GM21526 (cell line): ENCODE measurements at regions not wholly inside any gene's neighbourhood (a gene's known extent, or its start where the extent isn't known, plus 50 kb on each side); places are given as distances from the start of the nearest gene placed in this dataset.
A peak's percentile ranks its signal among the peaks of the same experiment; 100 is the strongest.
"Not testable (repeated sequence)": the region's sequence is repeated elsewhere in the genome, so short reads cannot be mapped to it uniquely, and the experiment has no call there.

Experiments used
- ATAC-seq: cut with Tn5 transposase; IDR thresholded peaks from one replicate; pipeline ENCODE4 v1.9.1; 2021; ENCODE audit warnings: moderate library complexity; ENCODE audit not compliant: unreplicated experiment, low FRiP score

- not testable (repeated sequence) for ATAC-seq
Measured at GRCh38 chr4:9604031-9604892, 160.0 kb downstream of the DEFB131A start.

- not testable (repeated sequence) for ATAC-seq
Measured at GRCh38 chr4:9604893-9605190, 160.6 kb downstream of the DEFB131A start.

- no peak for ATAC-seq
Measured at GRCh38 chr4:9608300-9608699, 164.1 kb downstream of the DEFB131A start.

- not testable (repeated sequence) for ATAC-seq
Measured at GRCh38 chr4:9610321-9610720, 166.1 kb downstream of the DEFB131A start.

GRCh38 chr4:9611101-9611500 lies 166.9 kb downstream of the DEFB131A start:
- ATAC-seq, result no peak

- not testable (repeated sequence) for ATAC-seq
Measured at GRCh38 chr4:9636411-9636810, 145.0 kb upstream of the DRD5 start.

GRCh38 chr4:9659678-9660077 lies 121.8 kb upstream of the DRD5 start:
- not testable (repeated sequence) for ATAC-seq

GRCh38 chr4:9660955-9661354 lies 120.5 kb upstream of the DRD5 start:
- not testable (repeated sequence) for ATAC-seq

GRCh38 chr4:9670725-9671124 lies 110.7 kb upstream of the DRD5 start:
- ATAC-seq, result not testable (repeated sequence)

- not testable (repeated sequence) for ATAC-seq
Measured at GRCh38 chr4:9677357-9677756, 104.1 kb upstream of the DRD5 start.

- ATAC-seq, result no peak
Measured at GRCh38 chr4:9679704-9680478, 101.5 kb upstream of the DRD5 start.

- not testable (repeated sequence) for ATAC-seq
Measured at GRCh38 chr4:9683174-9683573, 98.3 kb upstream of the DRD5 start.

GRCh38 chr4:9685016-9685415 lies 96.4 kb upstream of the DRD5 start:
- not testable (repeated sequence) for ATAC-seq

- ATAC-seq, result no peak
Measured at GRCh38 chr4:9685692-9686091, 95.7 kb upstream of the DRD5 start.

GRCh38 chr4:9690636-9691237 lies 90.7 kb upstream of the DRD5 start:
- ATAC-seq, result not testable (repeated sequence)

- ATAC-seq, result peak; percentile 100
Measured at GRCh38 chr4:9691238-9692065, 90.0 kb upstream of the DRD5 start.

GRCh38 chr4:9692791-9693491 lies 88.5 kb upstream of the DRD5 start:
- ATAC-seq, result not testable (repeated sequence)

GRCh38 chr4:9694403-9694802 lies 87.0 kb upstream of the DRD5 start:
- ATAC-seq, result not testable (repeated sequence)

GRCh38 chr4:9695994-9696393 lies 85.4 kb upstream of the DRD5 start:
- not testable (repeated sequence) for ATAC-seq

- ATAC-seq, result not testable (repeated sequence)
Measured at GRCh38 chr4:9696561-9696960, 84.9 kb upstream of the DRD5 start.
